HG03520 (cell line): ENCODE measurements at regions not wholly inside any gene's neighbourhood (a gene's known extent, or its start where the extent isn't known, plus 50 kb on each side); places are given as distances from the start of the nearest gene placed in this dataset.
"Not testable (repeated sequence)": the region's sequence is repeated elsewhere in the genome, so short reads cannot be mapped to it uniquely, and the experiment has no call there.

Experiments used
- ATAC-seq: cut with Tn5 transposase; IDR thresholded peaks from one replicate; pipeline ENCODE4 v1.9.1; 2021; ENCODE audit warnings: mild to moderate bottlenecking, moderate library complexity; ENCODE audit not compliant: unreplicated experiment

DNA sequence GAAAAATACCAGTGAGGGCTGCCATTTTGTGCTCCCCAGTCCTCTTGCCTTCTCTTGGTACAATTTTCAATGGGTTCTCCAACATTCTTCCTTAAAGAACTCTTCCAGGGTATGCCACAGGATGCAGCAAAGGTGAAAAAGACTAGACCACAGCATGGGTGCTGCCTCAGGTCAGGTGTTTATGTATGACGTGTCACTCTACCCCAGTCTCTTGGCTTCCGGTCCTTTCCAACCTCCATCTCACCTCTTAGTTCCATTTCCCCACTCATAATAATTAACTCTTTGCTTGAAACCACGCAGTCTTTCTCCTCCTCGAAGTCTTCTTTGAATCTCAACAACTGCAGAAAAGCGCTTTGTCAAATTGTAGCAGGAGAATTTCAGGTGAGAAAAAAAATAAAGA, 104.7 kb upstream of the TBC1D5 start:
- ATAC-seq: no peak

DNA sequence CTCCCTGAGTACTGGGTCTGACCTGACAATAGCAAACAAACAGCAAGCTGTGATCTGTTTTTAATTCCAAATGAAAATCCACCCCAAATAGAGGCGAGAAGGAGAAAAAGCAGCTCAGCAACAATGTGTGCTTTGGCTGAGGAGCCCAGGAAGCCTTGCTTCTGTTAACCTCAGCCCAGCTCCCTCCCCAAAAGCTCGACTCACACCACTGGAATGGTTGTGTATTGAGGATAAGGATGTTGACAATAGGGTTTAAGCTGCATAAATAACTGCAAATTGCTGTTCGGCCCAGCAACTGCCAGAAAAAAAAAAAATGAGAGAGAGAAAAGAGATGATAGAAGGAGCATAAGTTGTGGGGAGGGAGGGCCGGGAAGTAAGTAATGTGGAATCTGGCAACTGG, 104.0 kb upstream of the TBC1D5 start:
- ATAC-seq: no peak

DNA sequence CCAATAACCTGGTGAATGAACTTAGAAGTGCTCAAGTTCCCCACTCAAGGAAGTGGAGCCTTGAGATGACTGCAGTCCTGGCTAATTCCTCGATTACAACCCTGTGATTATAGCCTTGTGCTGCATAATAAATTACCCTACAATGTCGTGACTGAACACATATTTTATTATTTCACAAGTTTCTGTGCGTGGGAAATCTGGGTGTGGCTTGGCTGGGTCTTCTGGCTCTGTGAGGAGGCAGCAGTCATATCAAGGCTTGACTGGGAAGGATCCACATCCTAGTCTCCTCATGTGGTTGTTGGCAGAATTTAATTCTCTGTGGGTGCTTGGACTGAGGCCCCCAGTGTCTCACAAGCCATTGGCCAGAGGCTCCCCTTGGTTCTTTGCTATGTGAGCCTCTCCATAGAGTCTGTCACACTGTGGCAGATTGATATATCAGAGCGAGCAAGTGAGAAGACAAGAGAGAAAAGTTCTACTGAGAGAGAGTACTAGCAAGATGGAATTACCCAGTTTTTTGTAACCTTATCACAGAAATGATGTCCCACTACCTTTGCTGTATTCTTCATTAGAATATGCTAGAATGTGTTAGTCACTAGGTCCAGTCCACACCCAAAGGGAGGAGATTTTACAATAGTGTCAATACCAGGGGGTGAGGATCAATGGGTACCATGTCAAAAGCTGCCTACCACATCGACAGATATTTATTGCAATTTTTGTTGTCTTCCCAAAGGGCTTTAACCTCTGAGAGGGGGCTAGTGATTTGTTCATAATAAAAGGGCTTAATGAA, 102.8 kb upstream of the TBC1D5 start:
- ATAC-seq: no peak

DNA sequence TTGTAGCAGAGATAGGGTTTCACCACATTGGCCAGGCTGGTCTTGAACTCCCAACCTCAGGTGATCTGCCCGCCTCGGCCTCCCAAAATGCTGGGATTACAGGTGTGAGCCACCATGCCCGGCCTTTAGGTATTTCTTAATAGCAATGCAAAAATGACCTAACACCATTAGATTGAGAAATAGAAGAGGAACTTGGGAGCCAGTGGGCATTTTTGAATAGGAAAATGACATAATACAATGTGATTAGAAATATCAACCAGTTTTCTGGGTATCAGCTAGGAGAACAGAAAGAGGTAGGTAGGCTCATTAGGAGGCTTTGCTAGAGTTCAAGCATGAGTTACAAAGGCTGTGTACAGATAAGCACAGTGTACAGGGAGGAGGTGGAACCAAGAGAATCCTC, 101.8 kb upstream of the TBC1D5 start:
- no peak for ATAC-seq

DNA sequence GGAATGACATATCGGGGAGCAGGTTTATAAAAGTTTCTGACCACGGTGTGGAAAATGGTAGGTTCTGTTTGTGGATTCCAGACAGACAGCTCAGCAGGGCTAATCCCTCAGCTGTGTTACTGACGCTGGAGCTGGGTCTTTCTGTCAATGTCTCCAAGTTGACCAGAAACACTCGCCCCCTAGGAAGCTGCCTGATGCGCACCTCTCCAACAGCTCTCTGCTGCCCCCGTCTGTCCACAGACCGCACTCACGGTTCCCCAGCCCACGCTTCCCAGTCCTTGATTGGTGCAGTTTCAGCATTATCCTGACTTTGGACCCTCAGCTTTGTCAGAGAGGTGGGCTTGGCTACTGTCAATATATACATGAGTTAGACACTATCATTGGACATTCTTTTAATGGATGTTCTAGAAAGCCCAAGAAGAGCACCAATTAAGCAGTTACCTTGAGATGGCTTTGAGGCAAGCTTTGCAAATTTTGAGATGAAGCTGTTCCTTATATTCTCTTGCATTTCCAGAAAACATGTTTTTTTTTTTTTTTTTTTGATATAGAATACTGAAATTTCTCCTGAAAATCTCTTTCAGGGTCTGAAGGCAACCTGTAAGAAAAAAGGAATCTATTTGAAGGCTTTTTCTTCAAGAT, 98.9 kb upstream of the TBC1D5 start:
- peak; percentile 89 for ATAC-seq

DNA sequence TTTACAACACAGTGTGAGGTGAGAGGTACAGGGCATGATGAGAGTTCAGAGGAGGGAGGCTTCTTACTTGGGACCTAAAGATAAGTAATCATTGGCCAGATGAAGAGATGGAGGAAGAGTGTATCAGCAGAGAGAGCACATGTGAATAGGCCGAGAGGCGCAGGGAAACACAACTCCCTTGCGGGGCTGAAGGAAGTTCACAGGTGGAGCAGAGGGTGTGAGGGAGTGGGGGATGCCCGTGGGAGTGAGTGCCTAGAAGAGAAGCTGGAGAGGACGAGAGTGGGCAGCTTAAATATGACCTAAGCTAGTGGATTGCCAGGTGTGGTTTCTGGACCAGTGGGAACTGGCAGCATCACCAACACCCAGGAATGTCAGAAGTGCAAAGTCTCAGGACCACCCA, 98.2 kb upstream of the TBC1D5 start:
- ATAC-seq: no peak

DNA sequence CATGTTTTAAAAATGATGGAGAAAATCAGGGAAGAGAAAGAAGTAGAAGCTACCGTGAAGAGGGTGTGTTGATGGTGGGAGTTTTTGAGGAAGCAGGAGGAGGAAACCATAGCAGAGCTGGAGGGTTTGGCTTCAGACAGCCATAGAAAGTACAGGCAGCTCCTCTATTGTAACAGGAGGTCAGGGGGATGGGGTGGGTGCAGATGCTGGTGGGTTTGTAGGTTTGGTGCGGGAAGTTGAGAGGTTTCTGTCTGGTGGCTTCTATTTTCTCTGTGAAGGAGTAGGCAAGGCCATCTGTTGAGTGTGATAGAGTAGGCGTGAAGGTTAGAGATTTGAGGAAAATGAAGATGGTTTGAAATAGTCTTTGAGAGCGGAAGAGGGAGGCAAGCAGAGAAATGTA, 97.7 kb upstream of the TBC1D5 start:
- ATAC-seq: no peak

DNA sequence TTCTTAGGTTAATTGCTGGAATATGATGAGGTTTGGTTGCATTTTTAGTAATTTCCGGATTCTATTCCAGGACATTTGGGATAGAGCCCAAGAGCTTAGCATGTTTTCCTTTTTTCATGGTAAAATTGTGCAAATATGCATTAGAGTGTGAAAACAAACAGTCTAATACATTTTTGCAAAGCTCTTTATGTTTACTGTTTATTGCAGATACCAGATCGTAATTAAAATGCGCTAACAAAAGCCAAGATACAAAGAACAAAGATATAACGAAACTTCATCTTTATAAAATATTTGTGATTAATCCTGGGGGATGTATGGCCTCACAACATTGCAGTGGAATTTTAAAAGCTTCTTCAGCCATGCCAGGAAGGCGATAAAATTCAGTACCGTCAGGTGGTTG, 94.5 kb upstream of the TBC1D5 start:
- ATAC-seq: no peak

DNA sequence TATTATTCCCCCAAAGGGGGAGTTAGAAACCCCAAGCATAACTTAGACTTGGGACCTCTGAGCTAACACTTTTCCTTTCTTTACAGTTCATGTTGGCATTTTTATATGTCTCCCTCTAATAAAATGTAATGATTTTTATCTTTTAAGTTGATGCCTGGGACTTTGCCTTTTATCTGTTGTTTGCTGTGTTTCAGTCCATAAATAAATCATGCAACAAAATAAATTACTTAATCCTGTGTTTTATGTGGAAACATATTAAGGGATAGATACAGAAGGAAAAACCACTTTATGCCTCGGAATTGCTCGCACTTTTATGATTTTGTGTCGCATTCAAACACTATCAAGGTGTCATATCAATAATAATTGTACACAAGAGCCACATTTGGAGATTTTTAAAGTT, 93.7 kb upstream of the TBC1D5 start:
- no peak for ATAC-seq

DNA sequence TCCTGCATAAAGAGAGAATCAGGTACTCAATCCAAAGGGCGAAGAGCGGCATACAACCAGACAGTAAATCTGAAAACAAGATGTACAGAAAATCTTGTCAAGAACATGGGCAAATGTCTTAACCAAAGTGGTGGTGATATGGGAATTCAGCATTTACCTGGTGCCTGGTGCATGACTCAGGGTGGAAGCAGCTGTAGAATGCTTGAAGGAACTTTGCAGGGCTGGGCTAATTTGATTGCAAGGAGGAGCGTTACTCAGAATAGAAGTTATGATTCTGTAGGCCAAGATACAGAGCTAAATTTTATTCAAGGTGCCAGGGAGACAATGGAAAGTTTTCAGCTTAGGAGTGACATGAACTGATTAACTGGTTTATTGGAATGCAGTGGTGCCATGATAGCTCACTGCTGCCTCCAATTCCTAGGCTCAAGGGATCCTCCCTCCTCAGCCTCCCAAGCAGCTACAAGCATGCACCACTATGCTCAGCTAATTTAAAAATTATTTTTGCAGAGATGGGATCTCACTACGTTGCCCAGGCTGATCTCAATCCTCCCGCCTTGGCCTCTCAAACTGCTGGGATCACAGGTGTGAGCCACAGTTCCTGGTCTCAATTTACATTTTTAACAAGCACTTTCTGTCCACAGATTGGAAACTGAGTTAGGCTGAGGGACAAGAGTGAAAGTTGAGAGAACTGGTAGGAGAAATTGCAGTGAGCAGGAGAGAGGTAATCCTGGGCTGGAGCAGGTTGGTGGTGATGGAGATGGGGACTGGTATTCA, 91.5 kb upstream of the TBC1D5 start:
- ATAC-seq: no peak

DNA sequence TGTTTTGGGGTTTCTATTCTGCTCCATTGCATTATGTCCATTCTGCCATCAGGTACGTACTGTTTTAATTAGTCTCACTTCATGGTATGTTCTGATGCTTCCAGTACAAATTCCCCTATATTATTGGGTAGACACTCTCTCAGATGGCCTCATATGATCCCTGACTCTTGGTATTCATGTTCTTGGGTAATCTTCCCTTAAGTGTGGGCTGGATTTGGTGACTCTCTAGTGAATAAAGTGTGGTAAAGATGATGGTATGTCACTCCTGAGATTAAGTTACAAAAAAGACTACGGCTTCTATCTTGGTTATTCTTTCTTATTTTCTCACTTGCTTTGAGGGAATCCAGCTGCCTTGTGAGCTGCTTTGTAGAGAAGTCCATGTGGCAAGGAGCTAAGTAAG, 89.6 kb upstream of the TBC1D5 start:
- ATAC-seq: no peak

DNA sequence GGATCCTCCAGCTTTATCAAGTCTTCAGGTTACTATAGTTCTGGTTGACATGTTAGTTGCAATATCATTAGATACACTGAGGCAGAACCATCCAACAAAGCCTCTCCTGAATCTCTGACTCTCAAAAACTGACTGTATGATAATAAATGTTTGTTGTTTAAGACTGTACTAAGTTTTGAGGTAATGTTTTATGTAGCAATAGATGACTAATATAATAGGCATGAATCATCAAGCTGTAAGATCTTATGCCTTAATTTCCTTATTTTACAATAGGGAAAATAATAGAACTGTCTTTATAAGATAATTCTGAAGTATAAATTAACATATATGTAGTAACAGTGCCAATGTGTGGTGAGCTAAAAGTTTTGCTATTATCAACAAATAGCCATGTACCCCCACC, 88.9 kb upstream of the TBC1D5 start:
- ATAC-seq: no peak

DNA sequence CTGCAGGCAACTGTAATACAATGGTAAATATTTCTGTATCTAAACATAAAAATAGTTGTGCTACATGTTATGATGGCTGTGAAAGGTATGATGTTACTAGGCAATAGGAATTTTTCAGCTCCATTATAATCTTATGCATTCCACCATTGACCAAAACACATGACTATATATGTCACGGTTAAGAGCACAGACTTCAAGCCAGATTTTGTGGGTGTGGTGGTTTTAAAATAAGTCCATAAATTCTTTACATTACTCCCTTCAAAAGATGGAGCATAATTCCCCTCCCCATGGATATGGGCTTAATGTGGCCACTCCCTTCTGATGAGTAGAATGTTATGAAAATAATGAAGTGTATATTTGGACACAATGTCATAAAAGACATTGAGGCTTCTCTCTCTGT, 88.4 kb upstream of the TBC1D5 start:
- no peak for ATAC-seq

DNA sequence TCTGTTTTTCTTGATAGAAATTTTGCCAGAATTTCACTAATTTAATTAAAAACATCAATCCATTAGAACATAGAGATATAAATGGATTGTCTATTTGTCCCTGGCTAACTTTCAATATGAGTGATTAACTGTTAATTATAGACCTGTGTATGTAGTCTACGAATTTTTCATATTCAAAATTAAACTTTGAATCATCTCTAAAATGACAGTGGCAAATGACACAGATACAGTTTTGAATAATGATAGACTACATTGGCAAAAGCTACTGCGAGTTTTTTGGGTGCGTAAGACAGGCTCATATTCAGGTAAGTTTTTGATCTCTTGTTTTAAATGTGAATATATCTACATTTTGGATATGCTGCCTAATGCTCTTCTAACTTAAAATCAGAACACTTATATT, 86.0 kb upstream of the TBC1D5 start:
- ATAC-seq: no peak

DNA sequence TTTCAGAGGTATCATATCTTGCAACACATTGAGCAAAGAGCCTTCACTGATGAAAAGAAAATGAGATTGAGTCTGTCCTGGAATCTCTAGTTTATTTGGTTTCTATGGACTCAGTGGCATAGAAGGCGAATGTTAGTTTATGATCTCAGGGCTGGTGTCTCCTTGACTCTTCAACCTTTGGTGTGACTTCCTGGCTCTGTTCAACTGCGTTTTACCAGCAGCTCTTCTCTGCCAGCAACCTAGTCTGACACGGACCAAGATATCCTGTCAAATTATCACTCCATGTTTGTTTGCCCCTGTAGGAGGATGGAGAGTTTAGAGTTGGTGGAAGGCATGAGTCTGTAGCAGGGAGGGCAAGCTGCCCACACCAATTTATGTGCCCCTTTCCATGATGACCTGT, 82.9 kb upstream of the TBC1D5 start:
- no peak for ATAC-seq

DNA sequence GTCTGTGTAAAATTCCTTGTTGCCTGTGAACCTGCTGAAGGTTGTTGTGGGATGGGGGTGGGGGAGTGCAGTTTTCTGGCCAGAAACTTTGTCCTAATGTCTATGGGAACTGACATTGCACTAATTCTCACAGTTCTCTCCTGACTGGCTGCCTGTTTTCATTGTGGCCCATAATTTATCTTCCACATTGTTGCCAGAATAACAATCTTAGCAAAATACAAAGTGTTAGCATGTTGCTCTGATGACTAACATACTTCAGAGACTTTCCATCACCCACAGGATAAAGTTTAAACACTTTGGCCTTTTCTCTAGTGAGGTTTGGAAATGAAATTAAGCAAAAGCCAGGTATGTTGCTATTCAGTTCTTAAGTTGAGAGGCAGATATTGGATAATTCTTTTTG, 81.4 kb upstream of the TBC1D5 start:
- no peak for ATAC-seq

DNA sequence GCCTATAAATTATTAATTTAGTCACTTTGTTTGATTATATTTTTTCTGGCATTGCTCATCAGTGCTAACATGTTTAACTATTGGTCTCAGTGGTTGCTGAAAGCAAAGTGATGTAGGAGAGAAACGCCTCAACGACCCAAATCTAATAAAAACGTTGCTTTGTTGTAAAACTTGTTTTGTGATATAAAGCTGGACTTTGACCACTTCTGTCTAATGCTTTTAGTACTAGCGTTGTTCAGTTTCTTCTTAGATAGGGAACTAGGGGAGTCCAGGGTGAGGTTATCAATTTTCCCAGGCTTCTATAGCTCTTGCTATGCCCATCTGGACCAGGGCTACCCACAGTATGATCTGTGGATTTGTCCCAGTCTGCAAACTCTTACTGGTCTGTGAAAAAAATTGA, 80.6 kb upstream of the TBC1D5 start:
- no peak for ATAC-seq

DNA sequence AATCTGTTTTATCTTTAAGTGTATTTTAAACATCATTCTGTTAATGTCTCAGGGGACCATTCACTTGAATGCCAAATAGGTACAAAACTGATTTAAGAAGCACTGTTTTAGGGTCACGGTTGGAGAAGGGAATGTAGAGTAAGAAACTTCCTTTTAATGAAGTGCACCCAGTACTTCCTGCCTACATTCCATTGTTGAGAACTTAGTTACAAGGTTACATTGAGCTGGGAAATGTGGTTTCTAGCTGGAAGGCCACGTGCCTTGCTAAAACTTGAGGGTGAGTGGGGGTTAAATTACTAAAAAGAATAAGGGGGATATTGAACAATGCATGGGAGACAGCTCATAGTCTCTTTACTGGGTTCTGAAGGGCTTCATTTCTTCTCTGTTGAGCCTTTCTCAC, 78.3 kb upstream of the TBC1D5 start:
- ATAC-seq: no peak

DNA sequence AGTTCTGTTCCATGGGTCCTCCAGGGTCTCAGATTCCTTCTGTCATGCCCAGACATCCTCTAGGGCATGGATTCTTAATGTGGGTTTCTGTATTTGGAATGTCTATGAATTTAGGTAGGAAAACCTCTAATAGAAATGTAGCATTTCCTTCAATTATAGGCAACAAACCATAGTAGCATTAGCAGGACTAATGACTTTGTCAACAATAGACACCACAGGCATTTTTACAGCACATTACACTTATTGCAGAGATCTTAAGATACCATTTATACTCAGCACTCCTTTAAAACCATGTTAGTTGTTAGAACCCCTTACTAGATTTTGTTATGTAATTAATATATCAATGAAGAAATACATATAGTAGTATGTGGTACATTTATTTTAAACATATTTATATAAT, 77.8 kb upstream of the TBC1D5 start:
- no peak for ATAC-seq

DNA sequence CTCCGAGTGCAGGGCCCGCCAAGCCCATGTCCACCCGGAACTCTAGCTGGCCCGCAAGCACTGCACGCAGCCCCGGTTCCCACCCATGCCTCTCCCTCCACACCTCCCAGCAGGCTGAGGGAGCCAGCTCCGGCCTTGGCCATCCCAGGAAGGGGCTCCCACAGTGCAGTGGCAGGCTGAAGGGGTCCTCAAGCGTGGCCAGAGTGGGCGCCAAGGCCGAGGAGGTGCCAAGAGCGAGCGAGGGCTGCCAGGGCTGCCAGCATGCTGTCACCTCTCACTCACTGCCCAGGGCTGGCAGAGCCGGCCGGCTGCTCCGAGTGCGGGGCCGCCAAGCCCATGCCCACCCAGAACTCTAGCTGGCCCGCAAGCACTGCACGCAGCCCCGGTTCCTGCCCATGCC, 75.5 kb upstream of the TBC1D5 start:
- not testable (repeated sequence) for ATAC-seq

DNA sequence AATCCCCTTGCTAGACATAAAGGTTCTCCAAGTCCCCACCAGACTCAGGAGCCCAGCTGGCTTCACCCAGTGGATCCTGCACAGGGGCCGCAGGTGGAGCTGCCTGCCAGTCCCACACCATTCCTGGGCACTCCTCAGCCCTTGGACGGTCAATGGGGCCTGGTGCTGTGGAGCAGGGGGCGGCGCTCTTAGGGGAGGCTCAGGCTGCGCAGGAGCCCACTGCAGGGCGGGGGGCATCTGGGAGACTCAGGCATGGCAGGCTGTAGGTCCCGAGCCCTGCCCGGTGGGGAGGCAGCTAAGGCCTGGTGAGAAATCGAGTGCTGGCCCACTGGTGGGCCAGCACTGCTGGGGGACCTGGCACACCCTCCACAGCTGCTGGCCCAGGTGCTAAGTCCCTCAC, 75.1 kb upstream of the TBC1D5 start:
- no peak for ATAC-seq

DNA sequence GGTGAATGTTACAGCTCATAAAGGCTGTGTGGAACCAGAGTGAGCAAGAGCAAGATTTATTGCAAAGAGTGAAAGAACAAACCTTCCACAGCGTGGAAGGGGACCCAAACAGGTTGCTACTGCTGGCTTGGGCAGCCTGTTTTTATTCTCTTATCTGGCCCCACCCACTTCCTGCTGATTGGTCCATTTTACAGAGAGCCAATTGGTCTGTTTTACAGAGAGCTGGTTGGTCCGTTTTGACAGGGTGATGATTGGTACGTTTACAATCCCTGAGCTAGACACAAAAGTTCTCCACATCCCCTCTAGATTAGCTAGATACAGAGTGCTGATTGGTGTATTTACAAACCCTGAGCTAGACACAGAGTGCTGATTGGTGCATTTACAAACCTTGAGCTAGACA, 74.4 kb upstream of the TBC1D5 start:
- not testable (repeated sequence) for ATAC-seq
